CD14-positive monocyte (primary cell): ENCODE measurements at regions not wholly inside any gene's neighbourhood (a gene's known extent, or its start where the extent isn't known, plus 50 kb on each side); places are given as distances from the start of the nearest gene placed in this dataset.
A peak's percentile ranks its signal among the peaks of the same experiment; 100 is the strongest.
"Not testable (repeated sequence)": the region's sequence is repeated elsewhere in the genome, so short reads cannot be mapped to it uniquely, and the experiment has no call there.

Source experiments
- DNase-seq, 3 donors: peaks; one replicate each; pipeline ENCODE4 v3.0.0-alpha.2; 2011 to 2022
- H2AFZ ChIP-seq: 2 replicates; pipeline ENCODE4 v1.6.0; 2012; ENCODE audit warnings: mild to moderate bottlenecking, low read depth, low read length, inconsistent platforms; ENCODE audit not compliant: insufficient read depth, poor library complexity, severe bottlenecking
- H3K27ac ChIP-seq, 2 donors: 1 replicate in 1 of 2; 2 replicates in 1 of 2; pipeline ENCODE4 v1.5.1; 2012 to 2013; ENCODE audit warnings: low read length in 2 of 2, control low read depth in 1 of 2, inconsistent platforms in 1 of 2, low read depth in 1 of 2, mild to moderate bottlenecking in 1 of 2
- H3K27me3 ChIP-seq, 2 donors: one replicate each; pipeline versions ENCODE4 v1.6.0 to v1.6.1; 2011 to 2013; ENCODE audit warnings: low read length in 2 of 2; ENCODE audit not compliant: control insufficient read depth in 2 of 2, insufficient read depth in 2 of 2
- H3K36me3 ChIP-seq, 2 donors: replicated peaks in 1 of 2; 1 replicate in 1 of 2; 2 replicates in 1 of 2; pipeline versions ENCODE4 v1.5.1 to v1.6.1; 2012 to 2013; ENCODE audit warnings: low read length in 2 of 2, control low read depth in 1 of 2, inconsistent platforms in 1 of 2, mild to moderate bottlenecking in 1 of 2; ENCODE audit not compliant: insufficient read depth in 2 of 2, control insufficient read depth in 1 of 2
- H3K4me1 ChIP-seq, 2 donors: 1 replicate in 1 of 2; 2 replicates in 1 of 2; pipeline versions ENCODE4 v1.5.1 to v1.6.1; 2012 to 2013; ENCODE audit warnings: low read length in 2 of 2, control low read depth in 1 of 2, inconsistent platforms in 1 of 2, mild to moderate bottlenecking in 1 of 2, moderate library complexity in 1 of 2; ENCODE audit not compliant: insufficient read depth in 2 of 2, control insufficient read depth in 1 of 2
- H3K4me2 ChIP-seq: replicated peaks from 2 replicates; pipeline ENCODE3; 2012; ENCODE audit warnings: low read length, moderate library complexity, mild to moderate bottlenecking; ENCODE audit not compliant: poor library complexity, severe bottlenecking; ENCODE audit errors: extremely low read depth
- H3K4me3 ChIP-seq, 3 experiments: fragments of 200-600 bp in 1 of 3; sonication (generic) in 1 of 3; replicated peaks in 1 of 3; 1 replicate in 2 of 3; 2 replicates in 1 of 3; pipeline ENCODE4 v1.5.1; 2011 to 2013; ENCODE audit warnings: low read length in 3 of 3, mild to moderate bottlenecking in 3 of 3, control low read depth in 2 of 3, low read depth in 2 of 3, inconsistent platforms in 1 of 3, moderate library complexity in 1 of 3
- H3K79me2 ChIP-seq: 2 replicates; pipeline ENCODE4 v1.6.0; 2012; ENCODE audit warnings: mild to moderate bottlenecking, control low read depth, inconsistent platforms, low read length, moderate library complexity; ENCODE audit not compliant: insufficient read depth
- H3K9ac ChIP-seq: 2 replicates; pipeline ENCODE4 v1.6.0; 2017; ENCODE audit warnings: low read length, mild to moderate bottlenecking; ENCODE audit not compliant: insufficient read depth, poor library complexity, severe bottlenecking
- H3K9me3 ChIP-seq, 2 donors: replicated peaks in 1 of 2; 1 replicate in 1 of 2; 2 replicates in 1 of 2; pipeline versions ENCODE4 v1.5.1 to v1.6.1; 2012 to 2013; ENCODE audit warnings: low read length in 2 of 2, control low read depth in 1 of 2; ENCODE audit not compliant: control insufficient read depth in 1 of 2, insufficient read depth in 1 of 2
- H4K20me1 ChIP-seq: 2 replicates; pipeline ENCODE4 v1.6.0; 2012; ENCODE audit warnings: mild to moderate bottlenecking, low read length, control low read depth, moderate library complexity; ENCODE audit not compliant: insufficient read depth
- H3K27ac Mint-ChIP-seq, 7 donors: one replicate each; pipeline ENCODE4 v1.8.0; 2020; ENCODE audit warnings: mild to moderate bottlenecking in 7 of 7, mixed read lengths in 7 of 7, moderate library complexity in 6 of 7, inconsistent platforms in 2 of 7
- H3K27me3 Mint-ChIP-seq, 3 donors: one replicate each; pipeline ENCODE4 v1.8.0; 2021 to 2022; ENCODE audit warnings: low read depth in 3 of 3, mild to moderate bottlenecking in 3 of 3, mixed read lengths in 3 of 3, moderate library complexity in 3 of 3, inconsistent platforms in 1 of 3
- H3K36me3 Mint-ChIP-seq, 2 donors: one replicate each; pipeline ENCODE4 v1.8.0; 2020; ENCODE audit warnings: mixed read lengths in 2 of 2, inconsistent platforms in 1 of 2, mild to moderate bottlenecking in 1 of 2
- H3K4me1 Mint-ChIP-seq: one replicate; pipeline ENCODE4 v1.8.0; 2020; ENCODE audit warnings: mild to moderate bottlenecking, mixed read lengths
- H3K4me3 Mint-ChIP-seq, 2 donors: one replicate each; pipeline ENCODE4 v1.8.0; 2020; ENCODE audit warnings: mild to moderate bottlenecking in 2 of 2, mixed read lengths in 2 of 2, moderate library complexity in 1 of 2
- H3K9me3 Mint-ChIP-seq, 7 donors: one replicate each; pipeline ENCODE4 v1.8.0; 2020 to 2022; ENCODE audit warnings: mixed read lengths in 7 of 7, mild to moderate bottlenecking in 6 of 7, moderate library complexity in 6 of 7, inconsistent platforms in 2 of 7
- WGBS: methylation state at CpG from one replicate; pipeline ENCODE4 v1.1.5; 2013; ENCODE audit warnings: missing lambda C conversion rate; ENCODE audit not compliant: insufficient coverage; 5-methylcytosine and 5-hydroxymethylcytosine counted together
- intact Hi-C, 2 donors: fragments of 100-400 bp; cut with micrococcal nuclease; formaldehyde crosslinking; loops; one replicate each; pipeline versions ENCODE4 v1.15.0 to v1.15.1; 2023
- TF ChIP-seq, protein P1 (sequence below): fragments of 200-600 bp; IDR thresholded peaks from one replicate; pipeline ENCODE4 v1.8.0; 2022; ENCODE audit warnings: antibody characterized with exemption, mild to moderate bottlenecking

GRCh38 chr11:44389963-44390605 is 80.1 kb upstream of the ALX4 start:
- Histone ChIP-seq H3K9me3 (peaks cover 7% of the 10 kb centered on the region in 2 donors), H3K4me2 (no peak overlapping the region), H3K9ac (no peak overlapping the region), H3K36me3 (no peaks in the 10 kb centered on the region), H3K4me1 (peaks cover 8 to 14% of the 10 kb centered on the region in 2 donors), H2AFZ (no peak overlapping the region), H3K79me2 (no peaks in the 10 kb centered on the region), H4K20me1 (no peaks in the 10 kb centered on the region), H3K4me3 (peak overlapping the region in 1 of 3 experiments; percentile 60), H3K27me3 (no peaks in the 10 kb centered on the region), H3K27ac (no peak overlapping the region)
- no peaks in the 10 kb centered on the region for H3K36me3 Mint-ChIP-seq
- WGBS = no CpG with 5 or more reads among the region's 3 CpGs
- H3K27me3 Mint-ChIP-seq = peaks cover 10 to 16% (median 13%) of the 10 kb centered on the region in 3 donors
- peaks cover 6 to 13% (median 10%) of the 10 kb centered on the region in 7 donors for H3K9me3 Mint-ChIP-seq
- H3K4me1 Mint-ChIP-seq = peaks cover 20% of the 10 kb centered on the region
- no peak overlapping the region for H3K27ac Mint-ChIP-seq
- DNase-seq = peak in 1 of 3 donors; percentile 4
- TF ChIP-seq, protein P1, sequence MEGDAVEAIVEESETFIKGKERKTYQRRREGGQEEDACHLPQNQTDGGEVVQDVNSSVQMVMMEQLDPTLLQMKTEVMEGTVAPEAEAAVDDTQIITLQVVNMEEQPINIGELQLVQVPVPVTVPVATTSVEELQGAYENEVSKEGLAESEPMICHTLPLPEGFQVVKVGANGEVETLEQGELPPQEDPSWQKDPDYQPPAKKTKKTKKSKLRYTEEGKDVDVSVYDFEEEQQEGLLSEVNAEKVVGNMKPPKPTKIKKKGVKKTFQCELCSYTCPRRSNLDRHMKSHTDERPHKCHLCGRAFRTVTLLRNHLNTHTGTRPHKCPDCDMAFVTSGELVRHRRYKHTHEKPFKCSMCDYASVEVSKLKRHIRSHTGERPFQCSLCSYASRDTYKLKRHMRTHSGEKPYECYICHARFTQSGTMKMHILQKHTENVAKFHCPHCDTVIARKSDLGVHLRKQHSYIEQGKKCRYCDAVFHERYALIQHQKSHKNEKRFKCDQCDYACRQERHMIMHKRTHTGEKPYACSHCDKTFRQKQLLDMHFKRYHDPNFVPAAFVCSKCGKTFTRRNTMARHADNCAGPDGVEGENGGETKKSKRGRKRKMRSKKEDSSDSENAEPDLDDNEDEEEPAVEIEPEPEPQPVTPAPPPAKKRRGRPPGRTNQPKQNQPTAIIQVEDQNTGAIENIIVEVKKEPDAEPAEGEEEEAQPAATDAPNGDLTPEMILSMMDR = no peak
- H3K4me3 Mint-ChIP-seq = peak overlapping the region in 1 of 2 donors; percentile 32
- intact Hi-C loops = no loop called here

DNA sequence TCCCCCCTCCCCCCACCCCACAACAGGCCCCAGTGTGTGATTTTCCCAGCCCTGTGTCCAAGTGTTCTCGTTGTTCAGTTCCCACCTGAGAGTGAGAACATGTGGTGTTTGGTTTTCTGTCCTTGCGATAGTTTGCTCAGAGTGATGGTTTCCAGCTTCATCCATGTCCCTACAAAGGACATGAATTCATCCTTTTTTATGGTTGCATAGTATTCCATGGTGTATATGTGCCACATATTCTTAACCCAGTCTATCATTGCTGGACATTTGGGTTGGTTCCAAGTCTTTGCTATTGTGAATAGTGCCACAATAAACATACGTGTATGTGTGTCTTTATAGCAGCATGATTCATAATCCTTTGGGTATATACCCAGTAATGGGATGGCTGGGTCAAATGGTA is 81.1 kb upstream of the ALX4 start:
- H3K27ac Mint-ChIP-seq, H3K4me3 Mint-ChIP-seq, H3K36me3 ChIP-seq, H4K20me1 ChIP-seq, H3K27me3 ChIP-seq, H3K36me3 Mint-ChIP-seq, H3K27ac ChIP-seq, H3K4me3 ChIP-seq, H3K4me2 ChIP-seq, H3K9me3 ChIP-seq, intact Hi-C loops, H3K79me2 ChIP-seq, DNase-seq, H3K9ac ChIP-seq, H2AFZ ChIP-seq: not testable (repeated sequence)
- Mint-ChIP-seq H3K4me1 (peaks cover 20% of the 10 kb centered on the region), H3K27me3 (peaks cover 10 to 13% (median 12%) of the 10 kb centered on the region in 3 donors), H3K9me3 (peaks cover 6 to 12% (median 11%) of the 10 kb centered on the region in 7 donors)
- WGBS = no CpG with 5 or more reads among the region's 3 CpGs
- H3K4me1 ChIP-seq = peaks cover 8 to 14% of the 10 kb centered on the region in 2 donors

DNA sequence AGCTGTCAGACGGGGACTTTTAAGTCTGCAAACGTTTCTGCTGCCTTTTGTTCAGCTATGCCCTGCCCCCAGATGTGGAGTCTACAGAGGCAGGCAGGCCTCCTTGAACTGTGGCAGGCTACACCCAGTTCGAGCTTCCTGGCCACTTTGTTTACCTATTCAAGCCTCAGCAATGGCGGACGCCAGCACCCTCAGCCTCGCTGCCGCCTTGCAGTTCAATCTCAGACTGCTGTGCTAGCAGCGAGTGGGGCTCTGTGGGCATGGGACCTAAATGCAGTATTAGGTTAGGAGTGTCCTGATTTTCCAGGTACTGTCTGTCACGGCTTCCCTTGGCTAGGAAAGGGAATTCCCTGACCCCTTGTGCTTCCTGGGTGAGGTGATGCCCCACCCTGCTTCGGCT is 86.8 kb upstream of the ALX4 start:
- H3K27me3 ChIP-seq, H3K36me3 Mint-ChIP-seq, H3K4me3 Mint-ChIP-seq, intact Hi-C loops, H3K79me2 ChIP-seq, H3K4me1 Mint-ChIP-seq, H3K36me3 ChIP-seq, H3K9me3 ChIP-seq, H3K9me3 Mint-ChIP-seq, H3K27ac ChIP-seq, H3K4me3 ChIP-seq, H4K20me1 ChIP-seq, H3K4me2 ChIP-seq, DNase-seq, H3K27ac Mint-ChIP-seq, H3K9ac ChIP-seq, H3K4me1 ChIP-seq, H2AFZ ChIP-seq: not testable (repeated sequence)
- 85% methylated on average over 9 of the region's 10 CpGs for WGBS
- H3K27me3 Mint-ChIP-seq = peaks cover 4 to 16% (median 6%) of the 10 kb centered on the region in 3 donors
